ENCODE measurements at regions not wholly inside any gene's neighbourhood (a gene's known extent, or its start where the extent isn't known, plus 50 kb on each side); places are given as distances from the start of the nearest gene placed in this dataset.
A peak's percentile ranks its signal among the peaks of the same experiment; 100 is the strongest.

GRCh38 chr11:69216647-69217051 lies 60.9 kb downstream of the SMIM38 start:
- H3K27ac Mint-ChIP-seq (ENCODE audit: unreplicated experiment), result no peak overlapping the region
- H3K27me3 Mint-ChIP-seq (ENCODE audit: unreplicated experiment), result peaks cover 3% of the 10 kb centered on the region
- TF ChIP-seq CTCF (IDR thresholded peaks at IDR 0.05), result no peak
- no peaks in the 10 kb centered on the region for H3K4me1 Mint-ChIP-seq (ENCODE audit: unreplicated experiment)
- H3K36me3 Mint-ChIP-seq (ENCODE audit: unreplicated experiment), result no peaks in the 10 kb centered on the region
- peak; percentile 72 for DNase-seq (ENCODE audit: extremely low spot score, unreplicated experiment)
- H3K9me3 Mint-ChIP-seq (ENCODE audit: unreplicated experiment), result no peaks in the 10 kb centered on the region
- H3K4me3 Mint-ChIP-seq (ENCODE audit: unreplicated experiment), result no peak overlapping the region

GRCh38 chr11:69217276-69218105 lies 61.8 kb downstream of the SMIM38 start:
- H3K36me3 Mint-ChIP-seq (ENCODE audit: unreplicated experiment), result no peaks in the 10 kb centered on the region
- DNase-seq (ENCODE audit: extremely low spot score, unreplicated experiment), result peak; percentile 79
- H3K27ac Mint-ChIP-seq (ENCODE audit: unreplicated experiment), result no peak overlapping the region
- H3K27me3 Mint-ChIP-seq (ENCODE audit: unreplicated experiment), result peaks cover 3% of the 10 kb centered on the region
- no peaks in the 10 kb centered on the region for H3K9me3 Mint-ChIP-seq (ENCODE audit: unreplicated experiment)
- TF ChIP-seq CTCF (IDR thresholded peaks at IDR 0.05), result no peak
- no peaks in the 10 kb centered on the region for H3K4me1 Mint-ChIP-seq (ENCODE audit: unreplicated experiment)
- H3K4me3 Mint-ChIP-seq (ENCODE audit: unreplicated experiment), result no peak overlapping the region

- DNase-seq (ENCODE audit: extremely low spot score, unreplicated experiment), result peak; percentile 63
- Mint-ChIP-seq H3K27ac (ENCODE audit: unreplicated experiment) (no peak overlapping the region), H3K36me3 (ENCODE audit: unreplicated experiment) (no peaks in the 10 kb centered on the region), H3K4me3 (ENCODE audit: unreplicated experiment) (no peak overlapping the region), H3K27me3 (ENCODE audit: unreplicated experiment) (peaks cover 7% of the 10 kb centered on the region), H3K4me1 (ENCODE audit: unreplicated experiment) (no peaks in the 10 kb centered on the region), H3K9me3 (ENCODE audit: unreplicated experiment) (no peaks in the 10 kb centered on the region)
- TF ChIP-seq CTCF (IDR thresholded peaks at IDR 0.05), result no peak
Measured at GRCh38 chr11:69218271-69218682, 62.5 kb downstream of the SMIM38 start.

- Mint-ChIP-seq H3K9me3 (ENCODE audit: unreplicated experiment) (no peaks in the 10 kb centered on the region), H3K36me3 (ENCODE audit: unreplicated experiment) (no peaks in the 10 kb centered on the region), H3K4me3 (ENCODE audit: unreplicated experiment) (no peak overlapping the region), H3K27me3 (ENCODE audit: unreplicated experiment) (peaks cover 7% of the 10 kb centered on the region), H3K27ac (ENCODE audit: unreplicated experiment) (no peak overlapping the region), H3K4me1 (ENCODE audit: unreplicated experiment) (no peaks in the 10 kb centered on the region)
- DNase-seq (ENCODE audit: extremely low spot score, unreplicated experiment), result peak; percentile 54
- no peak for TF ChIP-seq CTCF (IDR thresholded peaks at IDR 0.05)
Measured at GRCh38 chr11:69218946-69219720, 63.4 kb downstream of the SMIM38 start.

GRCh38 chr11:69219991-69220390 lies 64.3 kb downstream of the SMIM38 start:
- H3K27me3 Mint-ChIP-seq (ENCODE audit: unreplicated experiment), result peaks cover 14% of the 10 kb centered on the region
- no peak overlapping the region for H3K27ac Mint-ChIP-seq (ENCODE audit: unreplicated experiment)
- no peak overlapping the region for H3K4me3 Mint-ChIP-seq (ENCODE audit: unreplicated experiment)
- no peaks in the 10 kb centered on the region for H3K36me3 Mint-ChIP-seq (ENCODE audit: unreplicated experiment)
- H3K9me3 Mint-ChIP-seq (ENCODE audit: unreplicated experiment), result peaks cover 5% of the 10 kb centered on the region
- no peak for TF ChIP-seq CTCF (IDR thresholded peaks at IDR 0.05)
- no peaks in the 10 kb centered on the region for H3K4me1 Mint-ChIP-seq (ENCODE audit: unreplicated experiment)
- DNase-seq (ENCODE audit: extremely low spot score, unreplicated experiment), result peak; percentile 25

Data from osteocyte (in vitro differentiated cells).